ENCODE measurements at regions not wholly inside any gene's neighbourhood (a gene's known extent, or its start where the extent isn't known, plus 50 kb on each side); places are given as distances from the start of the nearest gene placed in this dataset.

DNA sequence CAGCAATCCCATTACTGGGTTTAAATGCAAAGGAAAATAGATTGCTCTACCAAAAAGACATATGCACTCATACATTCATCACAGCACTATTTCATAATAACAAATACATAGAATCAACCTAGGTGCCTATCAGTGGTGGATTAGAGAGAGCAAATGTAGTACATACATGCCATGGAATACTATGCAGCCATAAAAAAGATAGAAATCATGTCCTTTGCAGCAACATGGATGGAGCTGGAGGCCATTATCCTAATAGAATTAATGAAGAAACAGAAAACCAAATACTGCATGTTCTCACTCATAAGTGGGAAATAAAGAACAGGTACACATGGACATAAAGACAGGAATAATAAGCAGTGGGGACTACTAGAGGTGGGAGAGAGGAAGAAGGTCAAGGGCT is 70.7 kb upstream of the MLIP start:
- intact Hi-C loops (cut with micrococcal nuclease), result no loop called here
- Histone ChIP-seq H3K4me3 (replicated peaks in 1 of 2; ENCODE audit: low read depth in 1 of 2, low read length in 2 of 2) (no peak overlapping the region), H3K27ac (ENCODE audit: low read depth, low read length) (no peak overlapping the region), H4K20me1 (ENCODE audit: insufficient read depth) (no peaks in the 10 kb centered on the region), H3K9me3 (ENCODE audit: control insufficient read depth in 1 of 2, insufficient read depth in 1 of 2, low read depth in 1 of 2, low read length in 2 of 2) (no peaks in the 10 kb centered on the region), H3K4me1 (ENCODE audit: control insufficient read depth in 1 of 2, insufficient read depth in 2 of 2, low read length in 2 of 2) (no peaks in the 10 kb centered on the region), H3K27me3 (ENCODE audit: insufficient read depth, low read length) (no peaks in the 10 kb centered on the region), H3K4me2 (ENCODE audit: low read length) (no peak overlapping the region), H3K36me3 (ENCODE audit: control insufficient read depth in 1 of 2, insufficient read depth in 2 of 2, low read length in 2 of 2) (no peaks in the 10 kb centered on the region), H2AFZ (ENCODE audit: low read depth, low read length, poor library complexity, severe bottlenecking) (no peak overlapping the region), H3K79me2 (ENCODE audit: insufficient read depth, low read length) (no peaks in the 10 kb centered on the region), H3K9ac (ENCODE audit: low read length) (no peak overlapping the region), H3K9me2 (ENCODE audit: insufficient read depth) (no peaks in the 10 kb centered on the region)
- ChIA-PET POLR2A (no interaction called here), RAD21 (ENCODE audit: low non-redundant PET in 1 of 2, low total read pairs in 2 of 2, uncharacterized antibody in 2 of 2, unreplicated experiment in 2 of 2) (no interaction called here), CTCF (no interaction called here)
- no TSS peak for BruUV-seq (replicated peaks)
- ATAC-seq (no peak), DNase-seq (ENCODE audit: low read depth, low spot score) (no peak)
- TF ChIP-seq, protein P1, sequence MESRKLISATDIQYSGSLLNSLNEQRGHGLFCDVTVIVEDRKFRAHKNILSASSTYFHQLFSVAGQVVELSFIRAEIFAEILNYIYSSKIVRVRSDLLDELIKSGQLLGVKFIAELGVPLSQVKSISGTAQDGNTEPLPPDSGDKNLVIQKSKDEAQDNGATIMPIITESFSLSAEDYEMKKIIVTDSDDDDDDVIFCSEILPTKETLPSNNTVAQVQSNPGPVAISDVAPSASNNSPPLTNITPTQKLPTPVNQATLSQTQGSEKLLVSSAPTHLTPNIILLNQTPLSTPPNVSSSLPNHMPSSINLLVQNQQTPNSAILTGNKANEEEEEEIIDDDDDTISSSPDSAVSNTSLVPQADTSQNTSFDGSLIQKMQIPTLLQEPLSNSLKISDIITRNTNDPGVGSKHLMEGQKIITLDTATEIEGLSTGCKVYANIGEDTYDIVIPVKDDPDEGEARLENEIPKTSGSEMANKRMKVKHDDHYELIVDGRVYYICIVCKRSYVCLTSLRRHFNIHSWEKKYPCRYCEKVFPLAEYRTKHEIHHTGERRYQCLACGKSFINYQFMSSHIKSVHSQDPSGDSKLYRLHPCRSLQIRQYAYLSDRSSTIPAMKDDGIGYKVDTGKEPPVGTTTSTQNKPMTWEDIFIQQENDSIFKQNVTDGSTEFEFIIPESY (IDR thresholded peaks at IDR 0.05; ENCODE audit: extremely low read depth, insufficient replicate concordance, low read length), result no peak
- no peak for TF ChIP-seq FOSL1 (IDR thresholded peaks at IDR 0.05; ENCODE audit: low read depth)
- no peak for TF ChIP-seq ZNF274 (IDR thresholded peaks at IDR 0.05; ENCODE audit: low read depth, low read length)

- no peak overlapping the region for H3K27ac ChIP-seq (ENCODE audit: low read depth, low read length)
- no peaks in the 10 kb centered on the region for H3K4me1 ChIP-seq (ENCODE audit: control insufficient read depth in 1 of 2, insufficient read depth in 2 of 2, low read length in 2 of 2)
- intact Hi-C loops (cut with micrococcal nuclease), result no loop called here
- POLR2A ChIA-PET, result no interaction called here
- H3K9me2 ChIP-seq (ENCODE audit: insufficient read depth), result no peaks in the 10 kb centered on the region
- no peaks in the 10 kb centered on the region for H3K27me3 ChIP-seq (ENCODE audit: insufficient read depth, low read length)
- no peaks in the 10 kb centered on the region for H3K79me2 ChIP-seq (ENCODE audit: insufficient read depth, low read length)
- no peaks in the 10 kb centered on the region for H3K36me3 ChIP-seq (ENCODE audit: control insufficient read depth in 1 of 2, insufficient read depth in 2 of 2, low read length in 2 of 2)
- CTCF ChIA-PET, result no interaction called here
- RAD21 ChIA-PET (ENCODE audit: low non-redundant PET in 1 of 2, low total read pairs in 2 of 2, uncharacterized antibody in 2 of 2, unreplicated experiment in 2 of 2), result no interaction called here
- H3K4me3 ChIP-seq (replicated peaks in 1 of 2; ENCODE audit: low read depth in 1 of 2, low read length in 2 of 2), result no peak overlapping the region
- DNase-seq (ENCODE audit: low read depth, low spot score) (no peak), ATAC-seq (no peak)
- no peak overlapping the region for H3K9ac ChIP-seq (ENCODE audit: low read length)
- H3K4me2 ChIP-seq (ENCODE audit: low read length), result no peak overlapping the region
- no TSS peak for BruUV-seq (replicated peaks)
- H2AFZ ChIP-seq (ENCODE audit: low read depth, low read length, poor library complexity, severe bottlenecking), result no peak overlapping the region
- H3K9me3 ChIP-seq (ENCODE audit: control insufficient read depth in 1 of 2, insufficient read depth in 1 of 2, low read depth in 1 of 2, low read length in 2 of 2), result no peaks in the 10 kb centered on the region
- no peaks in the 10 kb centered on the region for H4K20me1 ChIP-seq (ENCODE audit: insufficient read depth)
- TF ChIP-seq ELF1 (IDR thresholded peaks at IDR 0.05; ENCODE audit: borderline replicate concordance, low read depth) (no peak), CTCF (IDR thresholded peaks at IDR 0.05 in 2 of 3, conservative IDR thresholded peaks at IDR 0.05 in 1 of 3; ENCODE audit: borderline replicate concordance in 1 of 3, insufficient read depth in 1 of 3, low read depth in 2 of 3, low read length in 2 of 3) (no peak), CBX3 (IDR thresholded peaks at IDR 0.05; ENCODE audit: low read depth) (no peak), POLR2AphosphoS5 (IDR thresholded peaks at IDR 0.05; ENCODE audit: low read depth, low read length) (no peak), CEBPB (IDR thresholded peaks at IDR 0.05; ENCODE audit: low read depth) (no peak), FOSL1 (IDR thresholded peaks at IDR 0.05; ENCODE audit: low read depth) (no peak), SIN3A (IDR thresholded peaks at IDR 0.05; ENCODE audit: low read depth) (no peak), POLR2A (IDR thresholded peaks at IDR 0.05; ENCODE audit: borderline replicate concordance, extremely low read depth, insufficient read depth, insufficient read length) (no peak), RAD21 (IDR thresholded peaks at IDR 0.05; ENCODE audit: low read depth) (no peak), SRF (IDR thresholded peaks at IDR 0.05; ENCODE audit: low read depth) (no peak), TCF7L2 (IDR thresholded peaks at IDR 0.05; ENCODE audit: borderline replicate concordance, extremely low read depth, insufficient read depth, insufficient read length) (no peak), EZH2 (IDR thresholded peaks at IDR 0.05) (no peak), MAX (IDR thresholded peaks at IDR 0.05) (no peak)
- TF ChIP-seq, protein P1 (IDR thresholded peaks at IDR 0.05; ENCODE audit: extremely low read depth, insufficient replicate concordance, low read length), result no peak
Measured at GRCh38 chr6:54041239-54041638, 70.0 kb upstream of the MLIP start.
